Muscle of leg (tissue), 3 donors: ENCODE measurements at regions not wholly inside any gene's neighbourhood (a gene's known extent, or its start where the extent isn't known, plus 50 kb on each side); places are given as distances from the start of the nearest gene placed in this dataset.
A peak's percentile ranks its signal among the peaks of the same experiment; 100 is the strongest.

Experiments
- DNase-seq: peaks from one replicate; pipeline ENCODE4 v3.0.0; 2013
- H3K27ac ChIP-seq: one replicate; pipeline ENCODE4 v1.5.1; 2013; ENCODE audit warnings: mild to moderate bottlenecking, low read length, control low read depth
- H3K27me3 ChIP-seq: one replicate; pipeline ENCODE4 v1.6.1; 2013; ENCODE audit warnings: low read length; ENCODE audit not compliant: control insufficient read depth, insufficient read depth
- H3K36me3 ChIP-seq: one replicate; pipeline ENCODE4 v1.6.1; 2013; ENCODE audit warnings: low read length; ENCODE audit not compliant: control insufficient read depth, insufficient read depth
- H3K4me1 ChIP-seq: one replicate; pipeline ENCODE4 v1.6.1; 2013; ENCODE audit warnings: low read length; ENCODE audit not compliant: control insufficient read depth, insufficient read depth
- H3K4me3 ChIP-seq: one replicate; pipeline ENCODE4 v1.5.1; 2013; ENCODE audit warnings: low read length, control low read depth
- H3K9me3 ChIP-seq: replicated peaks from 2 replicates; pipeline ENCODE4 v1.6.1; 2013; ENCODE audit warnings: low read depth, low read length; ENCODE audit not compliant: control insufficient read depth
- WGBS: methylation state at CpG from one replicate; pipeline ENCODE4 v1.1.5; 2013; ENCODE audit warnings: missing lambda C conversion rate; ENCODE audit not compliant: insufficient coverage; 5-methylcytosine and 5-hydroxymethylcytosine counted together

GRCh38 chr4:31114816-31115215, 394.6 kb downstream of the PCDH7 start:
- H3K4me3 ChIP-seq, result no peak overlapping the region
- H3K27ac ChIP-seq, result no peak overlapping the region
- DNase-seq, result no peak
- H3K27me3 ChIP-seq, result no peaks in the 10 kb centered on the region
- H3K9me3 ChIP-seq, result no peaks in the 10 kb centered on the region
- no peaks in the 10 kb centered on the region for H3K4me1 ChIP-seq
- H3K36me3 ChIP-seq, result no peaks in the 10 kb centered on the region
- WGBS, result no CpG with 5 or more reads among the region's 6 CpGs

- Histone ChIP-seq H3K4me3 (no peak overlapping the region), H3K4me1 (no peaks in the 10 kb centered on the region), H3K9me3 (no peaks in the 10 kb centered on the region), H3K27me3 (no peaks in the 10 kb centered on the region), H3K36me3 (no peaks in the 10 kb centered on the region), H3K27ac (no peak overlapping the region)
- no CpG with 5 or more reads among the region's 7 CpGs for WGBS
- no peak for DNase-seq
These were observed 403.9 kb downstream of the PCDH7 start for GRCh38 chr4:31124008-31124585.

GRCh38 chr4:31125061-31125460, 404.9 kb downstream of the PCDH7 start:
- no peaks in the 10 kb centered on the region for H3K4me1 ChIP-seq
- H3K9me3 ChIP-seq, result no peaks in the 10 kb centered on the region
- no peak overlapping the region for H3K27ac ChIP-seq
- no peaks in the 10 kb centered on the region for H3K36me3 ChIP-seq
- 83% methylated on average over 1 of the region's 1 CpG for WGBS
- H3K27me3 ChIP-seq, result no peaks in the 10 kb centered on the region
- no peak overlapping the region for H3K4me3 ChIP-seq
- DNase-seq, result no peak

- Histone ChIP-seq H3K27me3 (no peaks in the 10 kb centered on the region), H3K4me3 (no peak overlapping the region), H3K9me3 (no peaks in the 10 kb centered on the region), H3K36me3 (no peaks in the 10 kb centered on the region), H3K27ac (no peak overlapping the region), H3K4me1 (no peaks in the 10 kb centered on the region)
- DNase-seq, result no peak
- WGBS, result no CpG with 5 or more reads among the region's 2 CpGs
These were observed 405.3 kb downstream of the PCDH7 start for GRCh38 chr4:31125496-31125895.

- WGBS, result no CpG with 5 or more reads among the region's 5 CpGs
- no peak for DNase-seq
- no peaks in the 10 kb centered on the region for H3K36me3 ChIP-seq
- no peaks in the 10 kb centered on the region for H3K27me3 ChIP-seq
- H3K9me3 ChIP-seq, result no peaks in the 10 kb centered on the region
- H3K4me1 ChIP-seq, result no peaks in the 10 kb centered on the region
- no peak overlapping the region for H3K27ac ChIP-seq
- H3K4me3 ChIP-seq, result no peak overlapping the region
These were observed 406.8 kb downstream of the PCDH7 start for GRCh38 chr4:31126881-31127398.

- Histone ChIP-seq H3K27me3 (no peaks in the 10 kb centered on the region), H3K4me3 (no peak overlapping the region), H3K9me3 (no peaks in the 10 kb centered on the region), H3K27ac (no peak overlapping the region), H3K36me3 (no peaks in the 10 kb centered on the region), H3K4me1 (no peaks in the 10 kb centered on the region)
- WGBS, result 100% methylated on average over 1 of the region's 3 CpGs
- DNase-seq, result no peak
These were observed 410.8 kb downstream of the PCDH7 start for GRCh38 chr4:31130930-31131329.

GRCh38 chr4:31134720-31135119, 414.6 kb downstream of the PCDH7 start:
- no peaks in the 10 kb centered on the region for H3K27me3 ChIP-seq
- no peak for DNase-seq
- WGBS, result no CpG with 5 or more reads among the region's 1 CpG
- no peak overlapping the region for H3K4me3 ChIP-seq
- H3K27ac ChIP-seq, result no peak overlapping the region
- H3K4me1 ChIP-seq, result no peaks in the 10 kb centered on the region
- H3K36me3 ChIP-seq, result no peaks in the 10 kb centered on the region
- H3K9me3 ChIP-seq, result no peaks in the 10 kb centered on the region

- DNase-seq, result no peak
- Histone ChIP-seq H3K4me3 (no peak overlapping the region), H3K27me3 (no peaks in the 10 kb centered on the region), H3K9me3 (no peaks in the 10 kb centered on the region), H3K36me3 (peaks cover 3% of the 10 kb centered on the region), H3K4me1 (no peaks in the 10 kb centered on the region), H3K27ac (no peak overlapping the region)
- no CpG with 5 or more reads among the region's 1 CpG for WGBS
These were observed 419.6 kb downstream of the PCDH7 start for GRCh38 chr4:31139767-31140166.

- H3K27ac ChIP-seq, result no peak overlapping the region
- H3K4me3 ChIP-seq, result no peak overlapping the region
- H3K27me3 ChIP-seq, result no peaks in the 10 kb centered on the region
- no peaks in the 10 kb centered on the region for H3K4me1 ChIP-seq
- WGBS, result no CpG with 5 or more reads among the region's 4 CpGs
- H3K9me3 ChIP-seq, result no peaks in the 10 kb centered on the region
- peak; percentile 11 for DNase-seq
- H3K36me3 ChIP-seq, result peaks cover 3% of the 10 kb centered on the region
These were observed 421.1 kb downstream of the PCDH7 start for GRCh38 chr4:31141095-31141831.

GRCh38 chr4:31141832-31142142, 421.6 kb downstream of the PCDH7 start:
- no peak overlapping the region for H3K27ac ChIP-seq
- no peaks in the 10 kb centered on the region for H3K4me1 ChIP-seq
- no peak for DNase-seq
- H3K4me3 ChIP-seq, result no peak overlapping the region
- no CpG with 5 or more reads among the region's 1 CpG for WGBS
- H3K27me3 ChIP-seq, result no peaks in the 10 kb centered on the region
- peaks cover 3% of the 10 kb centered on the region for H3K36me3 ChIP-seq
- H3K9me3 ChIP-seq, result no peaks in the 10 kb centered on the region
